Endothelial cell of umbilical vein (primary cell): ENCODE measurements at regions not wholly inside any gene's neighbourhood (a gene's known extent, or its start where the extent isn't known, plus 50 kb on each side); places are given as distances from the start of the nearest gene placed in this dataset.

Experiments
- BruUV-seq: library from RNA; stranded (reverse); fragments of 400-500 nt; replicated peaks from 2 replicates; lab custom pipeline; 2021; lab: Mats Ljungman, UMichigan
- CTCF ChIA-PET: fragments of 300-600, 350-600 bp; sonication (Branson Sonifier 250); formaldehyde crosslinking; loops from one replicate; lab custom pipeline; 2021; ENCODE audit warnings: antibody characterized with exemption, inconsistent platforms; lab: Charles Lee
- POLR2A ChIA-PET: fragments of 300-600, 350-600 bp; sonication (Branson Sonifier 250); formaldehyde crosslinking; loops from one replicate; lab custom pipeline; 2021; ENCODE audit warnings: antibody characterized with exemption, inconsistent platforms; lab: Charles Lee
- DNase-seq: peaks from one replicate; pipeline ENCODE4 v3.0.0-alpha.2; 2011; ENCODE audit warnings: low read depth, low spot score
- FAIRE-seq: peaks from 2 replicates; lab custom pipeline; 2011; peaks lifted over from hg19 to GRCh38; lab: Jason Lieb, UNC
- H2AFZ ChIP-seq: 2 replicates; pipeline ENCODE4 v1.6.0; 2012; ENCODE audit warnings: low read depth, low read length, control low read depth, inconsistent platforms
- H3K27ac ChIP-seq: 2 replicates; pipeline ENCODE4 v1.5.1; 2011; ENCODE audit warnings: low read depth, mild to moderate bottlenecking, control low read depth, low read length, moderate library complexity; ENCODE audit not compliant: insufficient read depth
- H3K27me3 ChIP-seq, 2 experiments: 2 replicates each; pipeline versions ENCODE4 v1.6.0 to v1.6.1; 2011; ENCODE audit warnings: low read length in 2 of 2, mixed read lengths in 1 of 2; ENCODE audit not compliant: control insufficient read depth in 2 of 2, insufficient read depth in 2 of 2
- H3K36me3 ChIP-seq, 2 experiments: 2 replicates in 1 of 2; 3 replicates in 1 of 2; pipeline ENCODE4 v1.5.1; 2011; ENCODE audit warnings: low read length in 2 of 2, mild to moderate bottlenecking in 1 of 2, moderate library complexity in 1 of 2; ENCODE audit not compliant: control insufficient read depth in 2 of 2, insufficient read depth in 2 of 2; ENCODE audit errors: extremely low read depth in 1 of 2
- H3K4me1 ChIP-seq: 3 replicates; pipeline ENCODE4 v1.5.1; 2011; ENCODE audit warnings: mild to moderate bottlenecking, low read length; ENCODE audit not compliant: control insufficient read depth, insufficient read depth; ENCODE audit errors: extremely low read depth
- H3K4me2 ChIP-seq: 2 replicates; pipeline ENCODE4 v1.6.1; 2011; ENCODE audit warnings: low read length, control low read depth, mixed read lengths; ENCODE audit not compliant: insufficient read depth
- H3K4me3 ChIP-seq, 3 experiments: fragments of 200-600 bp in 1 of 3; sonication (generic), shearing (Covaris generic) in 1 of 3; replicated peaks in 1 of 3; 2 replicates each; pipeline ENCODE4 v1.5.1; 2011 to 2016; ENCODE audit warnings: control low read depth in 3 of 3, low read length in 3 of 3, mild to moderate bottlenecking in 2 of 3, inconsistent platforms in 1 of 3, low read depth in 1 of 3, moderate library complexity in 1 of 3; ENCODE audit not compliant: insufficient read depth in 1 of 3
- H3K79me2 ChIP-seq: 2 replicates; pipeline ENCODE4 v1.6.0; 2012; ENCODE audit warnings: low read length, inconsistent platforms; ENCODE audit not compliant: control insufficient read depth, insufficient read depth
- H3K9ac ChIP-seq: replicated peaks from 2 replicates; pipeline ENCODE3; 2011; ENCODE audit warnings: low read length, control low read depth; ENCODE audit not compliant: insufficient read depth; ENCODE audit errors: extremely low read depth
- H3K9me1 ChIP-seq: replicated peaks from 3 replicates; pipeline ENCODE4 v1.6.0; 2011; ENCODE audit warnings: mild to moderate bottlenecking, low read length; ENCODE audit not compliant: control insufficient read depth, insufficient read depth; ENCODE audit errors: extremely low read depth
- H3K9me3 ChIP-seq: replicated peaks from 2 replicates; pipeline ENCODE4 v1.5.1; 2012; ENCODE audit warnings: low read length, inconsistent platforms; ENCODE audit not compliant: control insufficient read depth, insufficient read depth
- H4K20me1 ChIP-seq: replicated peaks from 2 replicates; pipeline ENCODE3; 2011; ENCODE audit warnings: mild to moderate bottlenecking, low read length; ENCODE audit not compliant: control insufficient read depth, insufficient read depth; ENCODE audit errors: extremely low read depth
- CTCF ChIP-seq, 2 donors: IDR thresholded peaks; 1 replicate in 1 of 2; 2 replicates in 1 of 2; pipeline ENCODE4 v1.5.1; 2011; ENCODE audit warnings: low read length in 2 of 2, mild to moderate bottlenecking in 2 of 2, moderate library complexity in 2 of 2, control low read depth in 1 of 2, inconsistent platforms in 1 of 2, low read depth in 1 of 2; ENCODE audit not compliant: insufficient read depth in 1 of 2; ENCODE audit errors: extremely low read depth in 1 of 2
- EZH2 ChIP-seq: IDR thresholded peaks from 2 replicates; pipeline ENCODE4 v1.6.1; 2012; ENCODE audit warnings: borderline replicate concordance, low read depth, mild to moderate bottlenecking, moderate library complexity, low read length, inconsistent platforms; ENCODE audit not compliant: severe bottlenecking
- FOS ChIP-seq: IDR thresholded peaks from 2 replicates; pipeline ENCODE4 v1.6.1; 2011; ENCODE audit warnings: mild to moderate bottlenecking, low read length, moderate library complexity, borderline replicate concordance; ENCODE audit not compliant: insufficient read depth
- GATA2 ChIP-seq: IDR thresholded peaks from 2 replicates; pipeline ENCODE4 v1.7.0; 2011; ENCODE audit warnings: low read depth, mild to moderate bottlenecking, moderate library complexity, mixed read lengths, low read length; ENCODE audit not compliant: insufficient read length, insufficient read depth
- JUN ChIP-seq: IDR thresholded peaks from 2 replicates; pipeline ENCODE4 v1.6.1; 2011; ENCODE audit warnings: borderline replicate concordance, low read depth; ENCODE audit not compliant: insufficient read length, insufficient read depth
- MYC ChIP-seq: IDR thresholded peaks from one replicate; pipeline ENCODE4 v1.6.1; 2011; ENCODE audit warnings: mild to moderate bottlenecking, low read depth, low read length
- dilution Hi-C: fragments of 300-500 bp; cut with MboI; formaldehyde crosslinking; loops from one replicate; pipeline ENCODE4 v1.15.0; 2019; ENCODE audit warnings: low sequenced_read_pairs; ENCODE audit not compliant: extremely low pct_ligation_motif_present
- intact Hi-C: fragments of 100-400 bp; cut with micrococcal nuclease; formaldehyde crosslinking; loops from one replicate; pipeline ENCODE4 v1.10.0; 2022

- H3K9me3 ChIP-seq = no peaks in the 10 kb centered on the region
- ChIA-PET POLR2A (no interaction called here), CTCF (no interaction called here)
- H4K20me1 ChIP-seq = no peaks in the 10 kb centered on the region
- intact Hi-C loops (no loop called here), dilution Hi-C loops (no loop called here)
- H3K4me1 ChIP-seq = no peaks in the 10 kb centered on the region
- no peaks in the 10 kb centered on the region for H3K9me1 ChIP-seq
- H3K79me2 ChIP-seq = no peaks in the 10 kb centered on the region
- no peak overlapping the region for H2AFZ ChIP-seq
- no peaks in the 10 kb centered on the region for H3K36me3 ChIP-seq
- H3K27me3 ChIP-seq = peaks cover 0 to 3% of the 10 kb centered on the region in 2 experiments
- H3K4me2 ChIP-seq = no peak overlapping the region
- FAIRE-seq (no peak), DNase-seq (no peak)
- no TSS peak for BruUV-seq
- no peak overlapping the region for H3K9ac ChIP-seq
- H3K27ac ChIP-seq = no peak overlapping the region
- H3K4me3 ChIP-seq = no peak overlapping the region
- TF ChIP-seq CTCF (IDR thresholded peaks at IDR 0.05; ENCODE audit: extremely low read depth in 1 of 2, insufficient read depth in 1 of 2, low read depth in 1 of 2, low read length in 2 of 2) (no peak), JUN (no peak), MYC (no peak), GATA2 (no peak), FOS (no peak), EZH2 (no peak)
Measured at GRCh38 chr15:69536726-69537512, 84.3 kb downstream of the RPLP1 start.
